Panc1 (cell line): ENCODE measurements at regions not wholly inside any gene's neighbourhood (a gene's known extent, or its start where the extent isn't known, plus 50 kb on each side); places are given as distances from the start of the nearest gene placed in this dataset.

Source experiments
- ATAC-seq: fragments of 200-7000 bp; cut with Tn5 transposase; 2 replicates; pipeline ENCODE4 v1.9.1; 2020; ENCODE audit warnings: mild to moderate bottlenecking, moderate library complexity
- BruUV-seq: library from RNA; stranded (reverse); fragments of 400-500 nt; replicated peaks from 2 replicates; lab custom pipeline; 2021; lab: Mats Ljungman, UMichigan
- CTCF ChIA-PET: fragments of 300-600 bp; sonication (Branson Sonifier 250); formaldehyde crosslinking; loops from one replicate; lab custom pipeline; 2022; ENCODE audit warnings: antibody characterized with exemption; lab: Charles Lee
- POLR2A ChIA-PET: fragments of 300-600 bp; sonication (Branson Sonifier 250); formaldehyde crosslinking; loops from one replicate; lab custom pipeline; 2022; ENCODE audit warnings: antibody characterized with exemption; lab: Charles Lee
- DNase-seq: peaks from one replicate; pipeline ENCODE4 v3.0.0-alpha.2; 2010; ENCODE audit warnings: low read depth, low spot score
- H3K27ac ChIP-seq: 2 replicates; pipeline ENCODE4 v1.5.1; 2011; ENCODE audit warnings: mild to moderate bottlenecking, low read length, inconsistent platforms
- H3K27me3 ChIP-seq: fragments of 200-500 bp; sonication (Bioruptor generic); 2 replicates; pipeline ENCODE4 v1.6.0; 2014; ENCODE audit warnings: low read length, inconsistent platforms; ENCODE audit not compliant: control insufficient read depth, insufficient read depth
- H3K36me3 ChIP-seq: fragments of 200-500 bp; sonication (Bioruptor generic); 2 replicates; pipeline ENCODE4 v1.5.1; 2014; ENCODE audit warnings: inconsistent platforms, mild to moderate bottlenecking, low read length, moderate library complexity; ENCODE audit not compliant: control insufficient read depth, insufficient read depth
- H3K4me1 ChIP-seq: 2 replicates; pipeline ENCODE4 v1.5.1; 2011; ENCODE audit warnings: inconsistent platforms, mild to moderate bottlenecking, low read length, moderate library complexity; ENCODE audit not compliant: control insufficient read depth, insufficient read depth
- H3K4me3 ChIP-seq, 2 experiments: 2 replicates each; pipeline ENCODE4 v1.5.1; 2011 to 2012; ENCODE audit warnings: low read depth in 2 of 2, low read length in 2 of 2, mild to moderate bottlenecking in 2 of 2, inconsistent platforms in 1 of 2, moderate library complexity in 1 of 2
- H3K9me3 ChIP-seq: fragments of 200-500 bp; sonication (Bioruptor generic); 2 replicates; pipeline ENCODE4 v1.5.1; 2014; ENCODE audit warnings: low read depth, mild to moderate bottlenecking, inconsistent platforms, low read length, moderate library complexity; ENCODE audit not compliant: control insufficient read depth, insufficient read depth
- POLR2AphosphoS5 ChIP-seq: IDR thresholded peaks from 2 replicates; pipeline ENCODE4 v1.6.1; 2012; ENCODE audit warnings: mild to moderate bottlenecking, low read depth, low read length, moderate library complexity
- SIN3A ChIP-seq: IDR thresholded peaks from 2 replicates; pipeline ENCODE4 v1.6.1; 2012; ENCODE audit warnings: low read depth, mild to moderate bottlenecking, low read length, moderate library complexity, borderline replicate concordance; ENCODE audit not compliant: insufficient read depth
- TCF7L2 ChIP-seq: IDR thresholded peaks from 2 replicates; pipeline ENCODE4 v1.6.1; 2011; ENCODE audit warnings: mild to moderate bottlenecking, low read depth, low read length, inconsistent platforms
- in situ Hi-C: cut with HindIII; loops from 2 replicates; pipeline ENCODE4 v1.10.0; 2016; ENCODE audit warnings: low sequenced_read_pairs, low pct_unique_long_range_greater_than_20kb
- intact Hi-C: fragments of 100-400 bp; cut with micrococcal nuclease; formaldehyde crosslinking; loops from one replicate; pipeline ENCODE4 v1.10.0; 2022; ENCODE audit not compliant: unreplicated experiment
- TF ChIP-seq, protein P1 (sequence below), 2 experiments: IDR thresholded peaks; 2 replicates each; pipeline ENCODE4 v1.6.1; 2011 to 2012; ENCODE audit warnings: low read depth in 2 of 2, control low read depth in 1 of 2, low read length in 1 of 2, mild to moderate bottlenecking in 1 of 2, moderate library complexity in 1 of 2; ENCODE audit not compliant: insufficient read depth in 1 of 2
- TF ChIP-seq, protein P2 (sequence below): fragments of 450-650 bp; IDR thresholded peaks from 2 replicates; pipeline ENCODE4 v1.5.1; 2017; ENCODE audit warnings: mild to moderate bottlenecking

DNA sequence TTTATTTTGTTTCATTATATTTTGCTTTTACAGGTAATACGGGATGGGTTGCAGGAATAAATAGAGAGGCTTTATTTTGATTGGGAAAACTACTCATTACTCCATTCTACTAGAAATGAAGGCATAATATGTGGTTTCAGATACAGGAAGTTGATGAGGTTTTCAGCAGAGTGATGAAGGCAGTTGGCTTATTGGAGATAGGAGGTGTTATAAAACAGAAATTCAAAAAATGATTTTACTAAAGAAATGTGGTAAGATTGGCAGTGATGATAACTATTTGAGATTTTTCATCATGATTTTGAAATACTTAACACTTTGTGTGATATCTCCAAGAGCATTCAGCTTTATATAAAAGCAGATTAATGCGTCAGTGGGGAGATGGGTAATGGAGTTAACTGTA lies 1445.7 kb upstream of the CADM2 start:
- CTCF ChIA-PET, result no interaction called here
- intact Hi-C loops, result no loop called here

DNA sequence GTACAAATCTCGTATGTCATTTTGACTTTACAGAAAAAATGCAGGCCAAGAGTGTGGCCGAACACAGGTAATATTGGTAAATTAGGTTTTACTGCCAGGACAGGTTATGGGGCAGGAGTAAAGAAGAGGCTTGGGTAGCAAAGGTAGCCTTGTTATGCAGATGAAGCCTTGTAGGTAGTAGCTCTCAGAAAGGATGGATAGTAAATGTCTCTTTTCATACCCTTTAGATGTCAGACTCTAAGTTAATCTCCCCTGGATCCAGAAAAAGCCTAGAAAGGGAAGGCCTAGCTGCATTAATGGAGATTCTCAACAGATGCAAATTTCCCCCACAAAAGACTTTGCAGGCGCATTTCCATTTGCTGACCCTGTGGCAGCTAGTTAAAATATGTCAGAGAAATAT lies 1445.1 kb upstream of the CADM2 start:
- no peak for TF ChIP-seq SIN3A
- TF ChIP-seq, protein P1, sequence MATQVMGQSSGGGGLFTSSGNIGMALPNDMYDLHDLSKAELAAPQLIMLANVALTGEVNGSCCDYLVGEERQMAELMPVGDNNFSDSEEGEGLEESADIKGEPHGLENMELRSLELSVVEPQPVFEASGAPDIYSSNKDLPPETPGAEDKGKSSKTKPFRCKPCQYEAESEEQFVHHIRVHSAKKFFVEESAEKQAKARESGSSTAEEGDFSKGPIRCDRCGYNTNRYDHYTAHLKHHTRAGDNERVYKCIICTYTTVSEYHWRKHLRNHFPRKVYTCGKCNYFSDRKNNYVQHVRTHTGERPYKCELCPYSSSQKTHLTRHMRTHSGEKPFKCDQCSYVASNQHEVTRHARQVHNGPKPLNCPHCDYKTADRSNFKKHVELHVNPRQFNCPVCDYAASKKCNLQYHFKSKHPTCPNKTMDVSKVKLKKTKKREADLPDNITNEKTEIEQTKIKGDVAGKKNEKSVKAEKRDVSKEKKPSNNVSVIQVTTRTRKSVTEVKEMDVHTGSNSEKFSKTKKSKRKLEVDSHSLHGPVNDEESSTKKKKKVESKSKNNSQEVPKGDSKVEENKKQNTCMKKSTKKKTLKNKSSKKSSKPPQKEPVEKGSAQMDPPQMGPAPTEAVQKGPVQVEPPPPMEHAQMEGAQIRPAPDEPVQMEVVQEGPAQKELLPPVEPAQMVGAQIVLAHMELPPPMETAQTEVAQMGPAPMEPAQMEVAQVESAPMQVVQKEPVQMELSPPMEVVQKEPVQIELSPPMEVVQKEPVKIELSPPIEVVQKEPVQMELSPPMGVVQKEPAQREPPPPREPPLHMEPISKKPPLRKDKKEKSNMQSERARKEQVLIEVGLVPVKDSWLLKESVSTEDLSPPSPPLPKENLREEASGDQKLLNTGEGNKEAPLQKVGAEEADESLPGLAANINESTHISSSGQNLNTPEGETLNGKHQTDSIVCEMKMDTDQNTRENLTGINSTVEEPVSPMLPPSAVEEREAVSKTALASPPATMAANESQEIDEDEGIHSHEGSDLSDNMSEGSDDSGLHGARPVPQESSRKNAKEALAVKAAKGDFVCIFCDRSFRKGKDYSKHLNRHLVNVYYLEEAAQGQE (IDR thresholded peaks at IDR 0.05; ENCODE audit: insufficient read depth in 1 of 2, low read depth in 2 of 2, low read length in 1 of 2), result no peak
- TF ChIP-seq, protein P2, sequence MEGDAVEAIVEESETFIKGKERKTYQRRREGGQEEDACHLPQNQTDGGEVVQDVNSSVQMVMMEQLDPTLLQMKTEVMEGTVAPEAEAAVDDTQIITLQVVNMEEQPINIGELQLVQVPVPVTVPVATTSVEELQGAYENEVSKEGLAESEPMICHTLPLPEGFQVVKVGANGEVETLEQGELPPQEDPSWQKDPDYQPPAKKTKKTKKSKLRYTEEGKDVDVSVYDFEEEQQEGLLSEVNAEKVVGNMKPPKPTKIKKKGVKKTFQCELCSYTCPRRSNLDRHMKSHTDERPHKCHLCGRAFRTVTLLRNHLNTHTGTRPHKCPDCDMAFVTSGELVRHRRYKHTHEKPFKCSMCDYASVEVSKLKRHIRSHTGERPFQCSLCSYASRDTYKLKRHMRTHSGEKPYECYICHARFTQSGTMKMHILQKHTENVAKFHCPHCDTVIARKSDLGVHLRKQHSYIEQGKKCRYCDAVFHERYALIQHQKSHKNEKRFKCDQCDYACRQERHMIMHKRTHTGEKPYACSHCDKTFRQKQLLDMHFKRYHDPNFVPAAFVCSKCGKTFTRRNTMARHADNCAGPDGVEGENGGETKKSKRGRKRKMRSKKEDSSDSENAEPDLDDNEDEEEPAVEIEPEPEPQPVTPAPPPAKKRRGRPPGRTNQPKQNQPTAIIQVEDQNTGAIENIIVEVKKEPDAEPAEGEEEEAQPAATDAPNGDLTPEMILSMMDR, result no peak
- no peak for TF ChIP-seq TCF7L2
- TF ChIP-seq POLR2AphosphoS5, result no peak
- ChIA-PET CTCF (no interaction called here), POLR2A (no interaction called here)
- no peaks in the 10 kb centered on the region for H3K36me3 ChIP-seq
- H3K4me1 ChIP-seq, result no peaks in the 10 kb centered on the region
- H3K27ac ChIP-seq, result no peak overlapping the region
- ATAC-seq (no peak), DNase-seq (no peak)
- H3K27me3 ChIP-seq, result no peaks in the 10 kb centered on the region
- no peak overlapping the region for H3K4me3 ChIP-seq
- BruUV-seq, result no TSS peak
- in situ Hi-C loops, result no loop called here
- intact Hi-C loops, result no loop called here
- H3K9me3 ChIP-seq, result no peaks in the 10 kb centered on the region

More for the DNA sequence above, 1445.7 kb upstream of the CADM2 start:
- H3K4me3 ChIP-seq, result no peak overlapping the region
- DNase-seq (no peak), ATAC-seq (no peak)
- no peaks in the 10 kb centered on the region for H3K36me3 ChIP-seq
- H3K27me3 ChIP-seq, result no peaks in the 10 kb centered on the region
- no peaks in the 10 kb centered on the region for H3K9me3 ChIP-seq
- POLR2A ChIA-PET, result no interaction called here
- H3K27ac ChIP-seq, result no peak overlapping the region
- no TSS peak for BruUV-seq
- in situ Hi-C loops, result no loop called here
- TF ChIP-seq, protein P1 (IDR thresholded peaks at IDR 0.05; ENCODE audit: insufficient read depth in 1 of 2, low read depth in 2 of 2, low read length in 1 of 2), result no peak
- TF ChIP-seq, protein P2, result no peak
- no peak for TF ChIP-seq SIN3A
- no peak for TF ChIP-seq POLR2AphosphoS5
- no peak for TF ChIP-seq TCF7L2
- no peaks in the 10 kb centered on the region for H3K4me1 ChIP-seq
